DOHH2 (cell line): ENCODE measurements at regions not wholly inside any gene's neighbourhood (a gene's known extent, or its start where the extent isn't known, plus 50 kb on each side); places are given as distances from the start of the nearest gene placed in this dataset.

ENCODE experiments used
- H3F3A ChIP-seq: fragments of 200-600 bp; sonication (generic), shearing (Covaris generic); 2 replicates; pipeline ENCODE4 v1.6.0; 2016; ENCODE audit warnings: antibody characterized with exemption, mild to moderate bottlenecking; ENCODE audit not compliant: control insufficient read depth, insufficient read depth
- H3K27ac ChIP-seq: fragments of 200-600 bp; sonication (generic); 2 replicates; pipeline ENCODE4 v1.5.1; 2014; ENCODE audit warnings: low read depth, mild to moderate bottlenecking, low read length, moderate library complexity
- H3K27me3 ChIP-seq: fragments of 200-600 bp; sonication (generic); 2 replicates; pipeline ENCODE4 v1.6.1; 2014; ENCODE audit warnings: mild to moderate bottlenecking, low read length, mixed read lengths; ENCODE audit not compliant: control insufficient read depth
- H3K36me3 ChIP-seq: fragments of 200-600 bp; sonication (generic); 2 replicates; pipeline ENCODE4 v1.6.1; 2014; ENCODE audit warnings: mild to moderate bottlenecking, low read length, moderate library complexity, mixed read lengths; ENCODE audit not compliant: control insufficient read depth
- H3K4me1 ChIP-seq: fragments of 200-600 bp; sonication (generic); 2 replicates; pipeline ENCODE4 v1.6.1; 2014; ENCODE audit warnings: mild to moderate bottlenecking, low read length, mixed read lengths; ENCODE audit not compliant: control insufficient read depth
- H3K4me2 ChIP-seq: fragments of 200-600 bp; sonication (generic); 2 replicates; pipeline ENCODE4 v1.6.0; 2014; ENCODE audit warnings: mild to moderate bottlenecking, low read length, moderate library complexity
- H3K4me3 ChIP-seq: fragments of 200-600 bp; sonication (generic); 2 replicates; pipeline ENCODE4 v1.5.1; 2014; ENCODE audit warnings: mild to moderate bottlenecking, low read length, mixed read lengths
- H3K79me2 ChIP-seq: fragments of 200-600 bp; sonication (generic); 2 replicates; pipeline ENCODE4 v1.6.1; 2014; ENCODE audit warnings: mild to moderate bottlenecking, low read length, mixed read lengths; ENCODE audit not compliant: control insufficient read depth
- H3K9me2 ChIP-seq: fragments of 200-600 bp; sonication (generic); replicated peaks from 2 replicates; pipeline ENCODE4 v1.6.1; 2014; ENCODE audit warnings: mild to moderate bottlenecking, low read length, mixed read lengths; ENCODE audit not compliant: control insufficient read depth
- H3K9me3 ChIP-seq: fragments of 200-600 bp; sonication (generic); 2 replicates; pipeline ENCODE4 v1.6.1; 2014; ENCODE audit warnings: antibody characterized with exemption, low read length, mixed read lengths; ENCODE audit not compliant: control insufficient read depth, insufficient read depth
- H4K20me1 ChIP-seq: fragments of 200-600 bp; sonication (generic); 2 replicates; pipeline ENCODE4 v1.6.0; 2014; ENCODE audit warnings: low read depth, mild to moderate bottlenecking, antibody characterized with exemption, low read length, moderate library complexity; ENCODE audit not compliant: control insufficient read depth, insufficient read depth
- CTCF ChIP-seq: fragments of 200-600 bp; sonication (generic); IDR thresholded peaks from one replicate; pipeline ENCODE4 v1.5.1; 2014; ENCODE audit warnings: antibody characterized with exemption, mild to moderate bottlenecking, low read depth, low read length; ENCODE audit not compliant: poor library complexity, severe bottlenecking
- EZH2phosphoT487 ChIP-seq: fragments of 200-600 bp; sonication (generic); IDR thresholded peaks from 2 replicates; pipeline ENCODE4 v1.6.1; 2017; ENCODE audit warnings: borderline replicate concordance, mild to moderate bottlenecking, antibody characterized with exemption, low read length, moderate library complexity, mixed read lengths

- Histone ChIP-seq H4K20me1 (no peaks in the 10 kb centered on the region), H3K4me3 (no peak overlapping the region), H3K27ac (no peak overlapping the region), H3K9me2 (no peaks in the 10 kb centered on the region), H3K27me3 (no peaks in the 10 kb centered on the region), H3K79me2 (no peaks in the 10 kb centered on the region), H3K4me1 (peaks cover 13% of the 10 kb centered on the region), H3K4me2 (no peak overlapping the region), H3K36me3 (no peaks in the 10 kb centered on the region), H3K9me3 (no peaks in the 10 kb centered on the region), H3F3A (no peaks in the 10 kb centered on the region)
- TF ChIP-seq CTCF (no peak), EZH2phosphoT487 (no peak)
These were observed 122.3 kb downstream of the QRSL1 start for GRCh38 chr6:106751501-106752252.

DNA sequence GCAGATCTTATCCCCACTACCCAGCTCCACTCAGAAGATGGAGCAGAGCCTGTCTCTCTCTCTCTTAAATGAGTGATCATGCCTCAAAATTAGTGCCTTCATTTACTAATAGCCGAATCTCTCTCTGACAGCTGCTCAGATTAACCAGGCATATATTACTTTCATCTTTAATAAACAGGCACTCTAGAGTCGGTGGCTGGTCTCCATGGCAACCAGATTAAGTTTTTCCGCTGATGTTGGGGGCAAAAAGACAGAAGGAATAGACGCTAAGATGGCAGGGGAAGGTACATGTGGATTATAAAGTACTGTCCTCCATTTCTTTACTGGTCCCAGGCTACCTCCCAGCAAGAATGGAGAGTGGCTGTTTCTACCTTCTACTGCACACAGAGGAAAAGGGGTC, 121.6 kb downstream of the QRSL1 start:
- no peaks in the 10 kb centered on the region for H3K9me2 ChIP-seq
- H3K4me1 ChIP-seq = peaks cover 13% of the 10 kb centered on the region
- no peaks in the 10 kb centered on the region for H3K9me3 ChIP-seq
- H3K36me3 ChIP-seq = no peaks in the 10 kb centered on the region
- H4K20me1 ChIP-seq = no peaks in the 10 kb centered on the region
- H3K4me2 ChIP-seq = no peak overlapping the region
- no peak overlapping the region for H3K4me3 ChIP-seq
- no peaks in the 10 kb centered on the region for H3K79me2 ChIP-seq
- H3K27ac ChIP-seq = no peak overlapping the region
- no peaks in the 10 kb centered on the region for H3K27me3 ChIP-seq
- no peaks in the 10 kb centered on the region for H3F3A ChIP-seq
- TF ChIP-seq EZH2phosphoT487 = no peak
- TF ChIP-seq CTCF = no peak

- Histone ChIP-seq H3K9me2 (no peaks in the 10 kb centered on the region), H3K4me2 (no peak overlapping the region), H3K4me1 (peaks cover 14% of the 10 kb centered on the region), H3K36me3 (no peaks in the 10 kb centered on the region), H3K79me2 (no peaks in the 10 kb centered on the region), H3K27me3 (no peaks in the 10 kb centered on the region), H3K27ac (no peak overlapping the region), H4K20me1 (no peaks in the 10 kb centered on the region), H3K4me3 (no peak overlapping the region), H3K9me3 (no peaks in the 10 kb centered on the region), H3F3A (no peaks in the 10 kb centered on the region)
- TF ChIP-seq EZH2phosphoT487 (no peak), CTCF (no peak)
These were observed 121.0 kb downstream of the QRSL1 start for GRCh38 chr6:106750142-106750918.
